Gastrocnemius medialis (tissue), 4 donors: ENCODE measurements at regions not wholly inside any gene's neighbourhood (a gene's known extent, or its start where the extent isn't known, plus 50 kb on each side); places are given as distances from the start of the nearest gene placed in this dataset.

Experiments used
- ATAC-seq, 2 donors: fragments of 150-250 bp; one replicate each; pipeline ENCODE4 v1.9.1; 2016
- DNase-seq, 2 donors: peaks; one replicate each; pipeline ENCODE4 v3.0.0-alpha.2; 2019
- H3K27ac ChIP-seq, 4 donors: fragments of 200-600 bp; sonication (generic); 1 replicate in 1 of 4; 2 replicates in 3 of 4; pipeline ENCODE4 v1.5.1; 2016 to 2018; ENCODE audit warnings: mild to moderate bottlenecking in 2 of 4, moderate library complexity in 1 of 4
- H3K27me3 ChIP-seq, 3 donors: fragments of 200-600 bp; sonication (generic) in 2 of 3; 1 replicate in 1 of 3; 2 replicates in 2 of 3; pipeline versions ENCODE4 v1.5.1 to v1.6.0; 2016 to 2019; ENCODE audit warnings: mild to moderate bottlenecking in 1 of 3, moderate library complexity in 1 of 3
- H3K36me3 ChIP-seq, 2 donors: fragments of 200-600 bp; sonication (generic) in 1 of 2; one replicate each; pipeline ENCODE4 v1.5.1; 2017 to 2018
- H3K4me1 ChIP-seq, 2 donors: fragments of 200-600 bp; sonication (generic) in 1 of 2; one replicate each; pipeline ENCODE4 v1.5.1; 2016 to 2017; ENCODE audit warnings: mild to moderate bottlenecking in 2 of 2
- H3K4me3 ChIP-seq, 4 donors: fragments of 200-600 bp; sonication (generic) in 3 of 4; 1 replicate in 1 of 4; 2 replicates in 3 of 4; pipeline ENCODE4 v1.5.1; 2016 to 2019; ENCODE audit warnings: mild to moderate bottlenecking in 2 of 4
- H3K9me3 ChIP-seq, 3 donors: fragments of 200-600 bp; sonication (generic) in 2 of 3; 1 replicate in 1 of 3; 2 replicates in 2 of 3; pipeline ENCODE4 v1.5.1; 2016 to 2019
- POLR2A ChIP-seq, 2 donors: fragments of 450-650 bp; IDR thresholded peaks; one replicate each; pipeline ENCODE4 v1.6.1; 2017; ENCODE audit warnings: antibody characterized with exemption in 2 of 2, mild to moderate bottlenecking in 2 of 2, moderate library complexity in 2 of 2
- in situ Hi-C, 4 donors: fragments of 200-750 bp; cut with MboI; loops; one replicate each; pipeline versions ENCODE4 v1.15.0 to v1.8.0; 2017; ENCODE audit warnings: low sequenced_read_pairs in 4 of 4
- intact Hi-C: fragments of 100-400 bp; cut with DNase I; formaldehyde crosslinking; loops from one replicate; pipeline ENCODE4 v1.15.1; 2023; ENCODE audit warnings: low total_unique reads
- TF ChIP-seq, protein P1 (sequence below), 5 experiments: fragments of 450-650 bp in 3 of 5; fragments of 200-600 bp in 2 of 5; sonication (generic) in 2 of 5; IDR thresholded peaks in 4 of 5; conservative IDR thresholded peaks in 1 of 5; 1 replicate in 4 of 5; 2 replicates in 1 of 5; pipeline ENCODE4 v1.5.1; 2016 to 2019; ENCODE audit warnings: antibody characterized with exemption in 5 of 5, mild to moderate bottlenecking in 3 of 5, moderate library complexity in 3 of 5

DNA sequence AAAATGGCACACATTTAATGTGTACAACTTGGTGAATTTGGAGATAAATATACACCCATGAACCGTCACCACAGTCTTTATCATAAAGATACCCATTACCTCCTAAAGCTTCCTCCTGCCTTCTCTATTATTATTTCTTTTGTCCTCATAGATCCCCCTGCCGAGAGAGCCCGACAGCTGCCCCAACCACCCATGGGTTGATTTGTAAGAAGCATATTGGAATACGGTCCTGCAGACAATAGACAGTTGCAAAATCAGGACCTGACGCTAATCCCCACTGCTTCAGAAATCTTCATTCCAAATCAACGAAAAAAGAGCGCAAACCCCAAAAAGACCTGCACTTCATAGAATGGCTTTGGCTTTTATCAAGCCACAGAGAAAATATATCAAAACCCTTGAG is 697.5 kb downstream of the SEMA5A start:
- no peaks in the 10 kb centered on the region for H3K4me1 ChIP-seq
- H3K36me3 ChIP-seq, result no peaks in the 10 kb centered on the region
- H3K9me3 ChIP-seq, result no peaks in the 10 kb centered on the region
- TF ChIP-seq POLR2A (IDR thresholded peaks at IDR 0.05), result no peak
- TF ChIP-seq, protein P1, sequence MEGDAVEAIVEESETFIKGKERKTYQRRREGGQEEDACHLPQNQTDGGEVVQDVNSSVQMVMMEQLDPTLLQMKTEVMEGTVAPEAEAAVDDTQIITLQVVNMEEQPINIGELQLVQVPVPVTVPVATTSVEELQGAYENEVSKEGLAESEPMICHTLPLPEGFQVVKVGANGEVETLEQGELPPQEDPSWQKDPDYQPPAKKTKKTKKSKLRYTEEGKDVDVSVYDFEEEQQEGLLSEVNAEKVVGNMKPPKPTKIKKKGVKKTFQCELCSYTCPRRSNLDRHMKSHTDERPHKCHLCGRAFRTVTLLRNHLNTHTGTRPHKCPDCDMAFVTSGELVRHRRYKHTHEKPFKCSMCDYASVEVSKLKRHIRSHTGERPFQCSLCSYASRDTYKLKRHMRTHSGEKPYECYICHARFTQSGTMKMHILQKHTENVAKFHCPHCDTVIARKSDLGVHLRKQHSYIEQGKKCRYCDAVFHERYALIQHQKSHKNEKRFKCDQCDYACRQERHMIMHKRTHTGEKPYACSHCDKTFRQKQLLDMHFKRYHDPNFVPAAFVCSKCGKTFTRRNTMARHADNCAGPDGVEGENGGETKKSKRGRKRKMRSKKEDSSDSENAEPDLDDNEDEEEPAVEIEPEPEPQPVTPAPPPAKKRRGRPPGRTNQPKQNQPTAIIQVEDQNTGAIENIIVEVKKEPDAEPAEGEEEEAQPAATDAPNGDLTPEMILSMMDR (IDR thresholded peaks at IDR 0.05 in 4 of 5, conservative IDR thresholded peaks at IDR 0.05 in 1 of 5), result no peak
- H3K27ac ChIP-seq, result no peak overlapping the region
- H3K4me3 ChIP-seq, result no peak overlapping the region
- intact Hi-C loops, result no loop called here
- DNase-seq (no peak), ATAC-seq (no peak)
- H3K27me3 ChIP-seq, result no peaks in the 10 kb centered on the region
- in situ Hi-C loops, result no loop called here

DNA sequence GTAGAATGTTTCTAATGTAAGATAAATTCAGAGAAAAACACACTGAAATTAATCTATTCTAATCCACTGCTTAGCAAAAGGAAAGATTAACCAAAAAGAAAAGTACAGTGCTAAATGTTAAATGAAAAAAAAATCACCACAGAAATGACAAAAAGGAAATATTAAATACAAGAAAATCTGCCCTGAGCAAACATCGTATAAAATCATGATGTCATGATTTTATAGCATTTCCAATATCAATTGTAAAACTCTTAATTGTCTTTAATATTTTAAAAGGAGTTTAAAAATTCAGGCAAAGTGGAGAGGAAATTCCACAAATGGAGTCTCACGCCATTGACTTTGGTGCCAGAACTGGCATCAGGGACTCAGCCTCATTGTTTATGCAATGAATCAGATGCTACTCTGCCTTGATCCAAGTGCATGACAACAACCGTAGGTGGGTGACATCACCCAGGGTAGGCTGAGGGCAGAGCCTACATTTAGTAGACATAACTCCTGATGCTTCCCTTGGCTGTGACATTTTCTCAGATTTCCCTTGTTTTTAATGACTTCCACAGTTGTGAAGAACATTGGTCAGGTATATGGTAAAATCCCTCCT is 696.8 kb downstream of the SEMA5A start:
- intact Hi-C loops (no loop called here), in situ Hi-C loops (no loop called here)
- TF ChIP-seq POLR2A (IDR thresholded peaks at IDR 0.05), result no peak
- TF ChIP-seq, protein P1 (IDR thresholded peaks at IDR 0.05 in 4 of 5, conservative IDR thresholded peaks at IDR 0.05 in 1 of 5), result no peak
- no peak overlapping the region for H3K4me3 ChIP-seq
- H3K27me3 ChIP-seq, result no peaks in the 10 kb centered on the region
- no peaks in the 10 kb centered on the region for H3K4me1 ChIP-seq
- DNase-seq (no peak), ATAC-seq (no peak)
- no peak overlapping the region for H3K27ac ChIP-seq
- H3K36me3 ChIP-seq, result no peaks in the 10 kb centered on the region
- H3K9me3 ChIP-seq, result no peaks in the 10 kb centered on the region

DNA sequence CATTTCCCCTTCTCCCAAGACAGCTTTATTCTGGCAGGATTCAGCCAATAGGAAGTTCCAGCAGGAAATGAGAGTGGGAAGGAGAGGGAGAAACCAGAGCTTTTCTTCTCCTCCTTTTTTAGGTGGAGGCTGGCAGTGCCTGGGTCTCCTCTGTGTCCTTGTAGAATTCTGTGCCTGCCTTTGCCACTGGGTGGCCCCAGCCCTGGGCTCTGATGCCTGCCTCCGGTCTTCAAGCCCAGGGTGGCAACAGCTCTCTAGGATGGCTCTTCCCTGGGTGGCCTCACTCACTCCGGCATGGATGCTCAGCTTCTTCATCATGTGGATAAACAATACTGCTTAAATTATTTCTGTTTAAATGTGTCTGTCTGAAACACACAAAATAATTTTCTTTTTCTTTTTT is 694.8 kb downstream of the SEMA5A start:
- no peaks in the 10 kb centered on the region for H3K9me3 ChIP-seq
- no peaks in the 10 kb centered on the region for H3K27me3 ChIP-seq
- in situ Hi-C loops, result no loop called here
- intact Hi-C loops, result no loop called here
- DNase-seq (no peak), ATAC-seq (no peak)
- TF ChIP-seq POLR2A (IDR thresholded peaks at IDR 0.05), result no peak
- TF ChIP-seq, protein P1 (IDR thresholded peaks at IDR 0.05 in 4 of 5, conservative IDR thresholded peaks at IDR 0.05 in 1 of 5), result no peak
- H3K27ac ChIP-seq, result no peak overlapping the region
- no peaks in the 10 kb centered on the region for H3K4me1 ChIP-seq
- H3K36me3 ChIP-seq, result no peaks in the 10 kb centered on the region
- no peak overlapping the region for H3K4me3 ChIP-seq

DNA sequence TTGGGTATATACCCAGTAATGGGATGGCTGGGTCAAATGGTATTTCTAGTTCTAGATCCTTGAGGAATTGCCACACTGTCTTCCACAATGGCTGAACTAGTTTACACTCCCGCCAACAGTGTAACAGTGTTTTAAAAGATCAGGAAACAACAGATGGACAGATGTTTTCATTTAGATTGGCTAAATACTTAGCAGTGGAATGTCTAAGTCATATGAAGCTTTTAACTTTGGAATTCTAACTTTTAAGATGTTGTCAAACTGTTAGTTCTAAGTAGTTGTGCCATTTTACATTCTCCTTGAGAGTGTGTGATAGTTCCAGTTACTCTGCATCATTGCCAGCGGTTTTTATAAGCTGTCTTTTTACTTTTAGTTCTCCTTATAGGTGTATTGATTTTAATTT is 688.8 kb downstream of the SEMA5A start:
- no peak for TF ChIP-seq POLR2A (IDR thresholded peaks at IDR 0.05)
- TF ChIP-seq, protein P1 (IDR thresholded peaks at IDR 0.05 in 4 of 5, conservative IDR thresholded peaks at IDR 0.05 in 1 of 5), result no peak
- DNase-seq, result no peak
- Histone ChIP-seq H3K4me1 (no peaks in the 10 kb centered on the region), H3K9me3 (no peaks in the 10 kb centered on the region), H3K27me3 (no peaks in the 10 kb centered on the region), H3K36me3 (no peaks in the 10 kb centered on the region), H3K27ac (no peak overlapping the region), H3K4me3 (no peak overlapping the region)
- in situ Hi-C loops (no loop called here), intact Hi-C loops (no loop called here)
- ATAC-seq, result no peak

DNA sequence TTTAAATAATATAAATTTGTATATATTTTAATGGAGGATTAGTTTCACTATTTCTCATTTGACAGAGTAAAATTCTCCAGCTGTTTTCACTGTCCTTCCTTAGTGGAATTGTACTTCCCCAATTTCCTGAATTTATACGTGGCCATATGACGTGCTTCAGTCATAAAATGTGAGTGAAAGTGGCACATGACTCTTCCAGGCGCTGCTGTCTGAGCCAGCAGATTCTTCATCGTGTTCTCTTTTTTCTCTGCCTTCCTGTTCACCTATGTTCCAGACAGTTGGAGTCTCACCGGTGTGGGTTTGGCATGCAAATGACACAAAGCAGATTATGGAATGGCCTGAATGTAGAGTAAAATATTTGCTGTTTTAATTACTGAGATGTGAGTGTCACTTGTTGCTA is 684.1 kb downstream of the SEMA5A start:
- in situ Hi-C loops (no loop called here), intact Hi-C loops (no loop called here)
- H3K9me3 ChIP-seq, result no peaks in the 10 kb centered on the region
- no peaks in the 10 kb centered on the region for H3K4me1 ChIP-seq
- H3K27me3 ChIP-seq, result no peaks in the 10 kb centered on the region
- H3K27ac ChIP-seq, result no peak overlapping the region
- DNase-seq (no peak), ATAC-seq (no peak)
- no peaks in the 10 kb centered on the region for H3K36me3 ChIP-seq
- TF ChIP-seq, protein P1 (IDR thresholded peaks at IDR 0.05 in 4 of 5, conservative IDR thresholded peaks at IDR 0.05 in 1 of 5), result no peak
- no peak for TF ChIP-seq POLR2A (IDR thresholded peaks at IDR 0.05)
- H3K4me3 ChIP-seq, result no peak overlapping the region
